ENCODE measurements at regions not wholly inside any gene's neighbourhood (a gene's known extent, or its start where the extent isn't known, plus 50 kb on each side); places are given as distances from the start of the nearest gene placed in this dataset.

DNA sequence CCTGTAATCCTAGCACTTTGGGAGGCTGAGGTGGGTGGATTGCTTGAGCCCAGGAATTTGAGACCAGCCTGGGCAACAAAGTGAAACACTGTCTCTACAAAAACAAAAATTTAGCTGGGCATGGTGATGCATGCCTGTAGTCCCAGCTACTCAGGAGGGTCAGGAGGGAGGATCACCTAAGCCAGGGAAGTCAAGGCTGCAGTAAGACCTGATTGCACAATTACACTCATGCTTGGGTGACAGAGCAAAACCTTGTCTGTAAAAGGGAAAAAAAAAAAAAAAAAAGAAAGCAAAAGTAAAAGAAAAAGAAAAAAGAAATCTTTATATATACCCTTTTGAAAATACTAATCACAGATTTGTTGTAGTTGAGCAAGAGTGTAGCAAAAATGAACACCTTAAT is 801.0 kb upstream of the IGFBP7 start:
- H3K4me2 ChIP-seq (ENCODE audit: insufficient read depth, low read length), result no peak overlapping the region
- BruUV-seq (replicated peaks), result no TSS peak
- dilution Hi-C loops (cut with MboI; ENCODE audit: extremely low pct_ligation_motif_present, low sequenced_read_pairs), result no loop called here
- no peaks in the 10 kb centered on the region for H3K9me3 ChIP-seq (replicated peaks; ENCODE audit: control insufficient read depth, insufficient read depth, low read length)
- no peaks in the 10 kb centered on the region for H3K27me3 ChIP-seq (ENCODE audit: control insufficient read depth in 2 of 2, insufficient read depth in 2 of 2, low read length in 2 of 2)
- no peak overlapping the region for H3K27ac ChIP-seq (ENCODE audit: insufficient read depth, low read depth, low read length)
- DNase-seq (ENCODE audit: low read depth, low spot score), result no peak
- no peaks in the 10 kb centered on the region for H3K79me2 ChIP-seq (ENCODE audit: control insufficient read depth, insufficient read depth, low read length)
- no peak for FAIRE-seq
- H3K9me1 ChIP-seq (replicated peaks; ENCODE audit: control insufficient read depth, extremely low read depth, insufficient read depth, low read length), result no peaks in the 10 kb centered on the region
- H2AFZ ChIP-seq (ENCODE audit: low read depth, low read length), result no peak overlapping the region
- ChIA-PET POLR2A (no interaction called here), CTCF (no interaction called here)
- no peaks in the 10 kb centered on the region for H3K36me3 ChIP-seq (ENCODE audit: control insufficient read depth in 2 of 2, extremely low read depth in 1 of 2, insufficient read depth in 2 of 2, low read length in 2 of 2)
- H3K4me3 ChIP-seq (replicated peaks in 1 of 3; ENCODE audit: insufficient read depth in 1 of 3, low read depth in 1 of 3, low read length in 3 of 3), result no peak overlapping the region
- H4K20me1 ChIP-seq (replicated peaks; ENCODE audit: control insufficient read depth, extremely low read depth, insufficient read depth, low read length), result no peaks in the 10 kb centered on the region
- intact Hi-C loops (cut with micrococcal nuclease), result no loop called here
- TF ChIP-seq, protein P1, sequence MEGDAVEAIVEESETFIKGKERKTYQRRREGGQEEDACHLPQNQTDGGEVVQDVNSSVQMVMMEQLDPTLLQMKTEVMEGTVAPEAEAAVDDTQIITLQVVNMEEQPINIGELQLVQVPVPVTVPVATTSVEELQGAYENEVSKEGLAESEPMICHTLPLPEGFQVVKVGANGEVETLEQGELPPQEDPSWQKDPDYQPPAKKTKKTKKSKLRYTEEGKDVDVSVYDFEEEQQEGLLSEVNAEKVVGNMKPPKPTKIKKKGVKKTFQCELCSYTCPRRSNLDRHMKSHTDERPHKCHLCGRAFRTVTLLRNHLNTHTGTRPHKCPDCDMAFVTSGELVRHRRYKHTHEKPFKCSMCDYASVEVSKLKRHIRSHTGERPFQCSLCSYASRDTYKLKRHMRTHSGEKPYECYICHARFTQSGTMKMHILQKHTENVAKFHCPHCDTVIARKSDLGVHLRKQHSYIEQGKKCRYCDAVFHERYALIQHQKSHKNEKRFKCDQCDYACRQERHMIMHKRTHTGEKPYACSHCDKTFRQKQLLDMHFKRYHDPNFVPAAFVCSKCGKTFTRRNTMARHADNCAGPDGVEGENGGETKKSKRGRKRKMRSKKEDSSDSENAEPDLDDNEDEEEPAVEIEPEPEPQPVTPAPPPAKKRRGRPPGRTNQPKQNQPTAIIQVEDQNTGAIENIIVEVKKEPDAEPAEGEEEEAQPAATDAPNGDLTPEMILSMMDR (IDR thresholded peaks at IDR 0.05; ENCODE audit: extremely low read depth in 1 of 2, insufficient read depth in 1 of 2, low read depth in 1 of 2, low read length in 2 of 2), result no peak
- no peak for TF ChIP-seq POLR2AphosphoS5 (IDR thresholded peaks at IDR 0.05; ENCODE audit: insufficient read depth, low read depth, low read length)
- TF ChIP-seq EZH2 (IDR thresholded peaks at IDR 0.05; ENCODE audit: borderline replicate concordance, low read depth, low read length, severe bottlenecking), result no peak
- TF ChIP-seq POLR2A (IDR thresholded peaks at IDR 0.05; ENCODE audit: low read depth, low read length), result no peak
- TF ChIP-seq JUN (IDR thresholded peaks at IDR 0.05; ENCODE audit: borderline replicate concordance, insufficient read depth, insufficient read length, low read depth), result no peak
- TF ChIP-seq MYC (IDR thresholded peaks at IDR 0.05; ENCODE audit: low read depth, low read length), result no peak
- TF ChIP-seq, protein P2, sequence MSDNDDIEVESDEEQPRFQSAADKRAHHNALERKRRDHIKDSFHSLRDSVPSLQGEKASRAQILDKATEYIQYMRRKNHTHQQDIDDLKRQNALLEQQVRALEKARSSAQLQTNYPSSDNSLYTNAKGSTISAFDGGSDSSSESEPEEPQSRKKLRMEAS (IDR thresholded peaks at IDR 0.05; ENCODE audit: insufficient read depth, insufficient read length), result no peak
- TF ChIP-seq GATA2 (IDR thresholded peaks at IDR 0.05; ENCODE audit: insufficient read depth, insufficient read length, low read depth, low read length), result no peak
- no peak for TF ChIP-seq FOS (IDR thresholded peaks at IDR 0.05; ENCODE audit: borderline replicate concordance, insufficient read depth, low read length)
- no peaks in the 10 kb centered on the region for H3K4me1 ChIP-seq (ENCODE audit: control insufficient read depth, extremely low read depth, insufficient read depth, low read length)
- H3K9ac ChIP-seq (replicated peaks; ENCODE audit: extremely low read depth, insufficient read depth, low read length), result no peak overlapping the region

All from endothelial cell of umbilical vein (primary cell).